AG04450 (cell line): ENCODE measurements at regions not wholly inside any gene's neighbourhood (a gene's known extent, or its start where the extent isn't known, plus 50 kb on each side); places are given as distances from the start of the nearest gene placed in this dataset.

Experiments
- CTCF ChIA-PET: fragments of 300-600, 350-600 bp; formaldehyde crosslinking; extraction: SDS; loops from one replicate; lab custom pipeline; 2022; ENCODE audit warnings: antibody characterized with exemption, inconsistent platforms; lab: Charles Lee
- POLR2A ChIA-PET: fragments of 350-600 bp; formaldehyde crosslinking; extraction: SDS; loops from one replicate; lab custom pipeline; 2021; ENCODE audit warnings: antibody characterized with exemption, inconsistent platforms; lab: Yijun Ruan, JAX
- DNase-seq: peaks from one replicate; pipeline ENCODE4 v3.0.0-alpha.2; 2011; ENCODE audit warnings: low read depth, low spot score
- H3K27ac ChIP-seq: one replicate; pipeline ENCODE4 v1.5.1; 2012; ENCODE audit warnings: low read depth, low read length, control low read depth
- H3K27me3 ChIP-seq: one replicate; pipeline ENCODE4 v1.6.0; 2012; ENCODE audit warnings: low read length; ENCODE audit not compliant: control insufficient read depth, insufficient read depth
- H3K4me3 ChIP-seq: 2 replicates; pipeline ENCODE4 v1.5.1; 2011; ENCODE audit warnings: mild to moderate bottlenecking, low read depth, low read length, control low read depth
- H3K9me3 ChIP-seq: 2 replicates; pipeline ENCODE4 v1.5.1; 2012; ENCODE audit warnings: low read length; ENCODE audit not compliant: control insufficient read depth, insufficient read depth
- CTCF ChIP-seq: IDR thresholded peaks from 2 replicates; pipeline ENCODE4 v1.5.1; 2011; ENCODE audit warnings: low read depth, low read length, control low read depth, inconsistent platforms

GRCh38 chr3:168467115-168467714 is 371.5 kb upstream of the GOLIM4 start:
- Histone ChIP-seq H3K27ac (no peak overlapping the region), H3K9me3 (no peaks in the 10 kb centered on the region), H3K27me3 (no peaks in the 10 kb centered on the region), H3K4me3 (no peak overlapping the region)
- DNase-seq, result peak; percentile 42
- TF ChIP-seq CTCF, result peak; percentile 68
- CTCF ChIA-PET, result no interaction called here
- POLR2A ChIA-PET, result no interaction called here

GRCh38 chr3:168461793-168462192 is 366.1 kb upstream of the GOLIM4 start:
- H3K9me3 ChIP-seq, result no peaks in the 10 kb centered on the region
- H3K27ac ChIP-seq, result no peak overlapping the region
- no peak for DNase-seq
- H3K4me3 ChIP-seq, result no peak overlapping the region
- no peaks in the 10 kb centered on the region for H3K27me3 ChIP-seq
- no peak for TF ChIP-seq CTCF
- ChIA-PET POLR2A (no interaction called here), CTCF (no interaction called here)

GRCh38 chr3:168459226-168459784 is 363.6 kb upstream of the GOLIM4 start:
- Histone ChIP-seq H3K4me3 (no peak overlapping the region), H3K27me3 (no peaks in the 10 kb centered on the region), H3K27ac (no peak overlapping the region), H3K9me3 (no peaks in the 10 kb centered on the region)
- DNase-seq, result no peak
- POLR2A ChIA-PET, result no interaction called here
- no peak for TF ChIP-seq CTCF
- CTCF ChIA-PET, result no interaction called here

GRCh38 chr3:168457954-168458539 is 362.3 kb upstream of the GOLIM4 start:
- no peak overlapping the region for H3K27ac ChIP-seq
- ChIA-PET CTCF (interaction anchor here (0.5 to 0.7 kb wide), 2 partner anchors 246 to 357 kb away, joined by 4 to 5 read pairs; no protein-coding TSS in a partner anchor), POLR2A (no interaction called here)
- H3K4me3 ChIP-seq, result no peak overlapping the region
- no peaks in the 10 kb centered on the region for H3K9me3 ChIP-seq
- no peaks in the 10 kb centered on the region for H3K27me3 ChIP-seq
- DNase-seq, result no peak
- TF ChIP-seq CTCF, result no peak

GRCh38 chr3:168455814-168456213 is 360.1 kb upstream of the GOLIM4 start:
- Histone ChIP-seq H3K4me3 (no peak overlapping the region), H3K9me3 (no peaks in the 10 kb centered on the region), H3K27ac (no peak overlapping the region), H3K27me3 (no peaks in the 10 kb centered on the region)
- DNase-seq, result no peak
- TF ChIP-seq CTCF, result no peak
- POLR2A ChIA-PET, result no interaction called here
- CTCF ChIA-PET, result no interaction called here
